ENCODE measurements at regions not wholly inside any gene's neighbourhood (a gene's known extent, or its start where the extent isn't known, plus 50 kb on each side); places are given as distances from the start of the nearest gene placed in this dataset.

DNA sequence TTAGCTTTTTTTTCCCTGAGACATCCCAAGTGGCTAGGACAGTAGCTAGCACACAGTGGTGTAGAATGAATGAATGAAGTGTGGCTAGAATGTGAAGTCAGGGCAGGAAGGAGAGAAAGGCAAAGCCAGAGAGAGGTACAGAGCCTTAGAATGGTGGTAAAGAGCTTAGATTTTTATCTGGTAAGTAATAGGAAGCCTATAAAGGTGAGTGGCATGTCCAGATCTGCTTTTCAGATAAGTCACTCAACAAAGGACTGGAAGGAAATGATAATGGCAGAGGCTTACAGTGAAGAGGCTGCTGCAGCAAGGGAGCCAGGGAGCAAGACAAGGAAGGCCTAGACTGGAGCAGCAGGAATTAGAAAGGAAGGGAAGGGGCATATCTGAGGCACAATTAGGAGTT is 96.0 kb upstream of the PRDM1 start:
- DNase-seq = no peak

DNA sequence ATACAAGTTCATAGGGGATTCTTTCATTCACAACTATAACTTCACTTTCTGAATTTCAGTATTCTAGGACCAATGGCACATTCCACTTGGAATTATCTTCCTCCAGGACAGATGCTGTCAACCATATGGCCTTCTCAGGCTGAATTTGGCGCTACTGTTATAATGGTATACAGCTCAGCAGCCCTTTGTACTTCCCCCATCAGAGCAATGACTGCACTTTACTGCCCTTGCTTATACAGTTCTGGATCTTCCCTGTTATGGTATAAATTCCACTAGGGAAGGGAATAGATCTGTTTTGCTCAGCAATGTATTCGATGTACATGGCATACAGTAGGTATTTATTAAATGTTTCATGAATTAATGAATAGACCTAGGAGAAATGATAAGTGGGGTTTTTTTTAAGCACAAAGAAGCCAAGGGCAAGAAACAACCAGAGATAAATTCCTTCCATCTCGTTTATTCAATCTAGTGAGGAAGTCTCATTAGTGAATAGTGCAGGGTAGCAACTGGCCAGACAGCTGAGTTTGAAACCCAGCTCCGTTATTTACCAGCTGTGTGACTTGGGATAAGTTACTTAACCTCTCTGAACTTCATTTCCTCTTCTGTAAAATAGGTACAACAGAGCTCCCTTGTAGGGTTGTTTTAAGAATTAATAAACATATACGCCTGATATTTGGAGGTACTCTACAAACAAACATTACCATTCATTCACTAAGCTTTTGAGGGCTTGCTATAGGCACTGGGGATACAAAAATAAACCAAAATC is 97.1 kb upstream of the PRDM1 start:
- no peak for DNase-seq

GRCh38 chr6:105988321-105988720 is 97.8 kb upstream of the PRDM1 start:
- DNase-seq = no peak

DNA sequence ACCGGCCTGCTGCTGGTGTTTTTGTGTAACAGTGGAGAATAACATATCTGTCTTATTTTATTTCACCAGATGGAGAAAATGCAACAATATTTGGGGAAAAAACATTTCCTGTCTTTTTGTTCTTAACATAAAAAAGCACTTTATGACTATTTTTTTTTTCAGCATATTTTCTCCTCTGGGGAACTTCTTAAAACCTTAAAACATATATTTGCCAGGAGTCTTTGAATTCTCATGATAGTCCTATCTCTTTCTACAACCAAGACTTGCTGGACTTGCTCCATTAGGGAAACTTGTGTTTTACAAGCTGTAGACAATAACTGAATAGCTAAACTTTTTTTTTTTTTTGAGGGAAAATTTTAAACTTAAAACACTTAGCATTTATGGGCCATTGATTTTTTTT is 98.6 kb upstream of the PRDM1 start:
- DNase-seq = no peak

- no peak for DNase-seq
These were observed 99.1 kb upstream of the PRDM1 start for GRCh38 chr6:105986998-105987397.

DNA sequence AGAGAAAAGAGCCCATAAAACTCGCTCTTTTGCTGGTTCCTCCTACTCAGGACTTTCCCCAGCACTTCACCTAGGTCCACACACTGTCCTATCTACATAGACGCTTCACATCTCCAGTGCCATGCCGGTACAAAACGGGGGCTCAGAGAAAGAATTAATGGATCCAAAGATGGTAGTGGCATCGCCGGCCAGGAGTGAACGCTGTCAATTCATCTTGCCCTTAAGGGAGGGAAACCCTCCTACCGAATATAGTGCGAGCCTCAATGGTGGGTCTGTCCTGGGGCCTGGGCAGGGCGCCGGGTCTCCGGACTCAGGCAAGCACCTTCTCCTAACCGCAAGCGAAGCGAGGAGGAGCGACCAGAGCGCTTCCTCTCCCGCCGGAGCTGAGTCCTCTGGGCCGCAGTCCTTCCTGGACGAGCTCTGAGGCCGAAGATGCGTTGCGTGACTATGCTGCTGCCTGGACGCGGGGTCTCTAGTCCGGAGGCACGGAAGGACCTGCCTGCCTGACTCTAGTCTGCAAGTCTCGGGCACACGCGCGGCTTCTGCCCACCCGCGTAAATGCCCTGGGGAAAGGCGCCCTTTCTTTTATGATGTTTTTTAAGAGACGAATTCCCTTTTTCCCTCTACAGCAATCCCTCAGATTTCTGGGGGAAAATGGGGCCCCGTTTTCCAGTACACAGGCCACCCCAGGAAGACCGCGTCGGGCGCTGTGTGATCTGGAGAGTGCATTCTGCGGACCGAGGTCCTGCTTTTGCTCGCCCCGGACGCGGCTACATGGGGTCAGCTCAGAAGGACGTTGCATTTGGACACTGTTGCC is 100.1 kb upstream of the PRDM1 start:
- no peak for DNase-seq

GRCh38 chr6:105985098-105985815 is 100.9 kb upstream of the PRDM1 start:
- DNase-seq = no peak

- DNase-seq = no peak
These were observed 102.4 kb upstream of the PRDM1 start for GRCh38 chr6:105983763-105984162.

DNA sequence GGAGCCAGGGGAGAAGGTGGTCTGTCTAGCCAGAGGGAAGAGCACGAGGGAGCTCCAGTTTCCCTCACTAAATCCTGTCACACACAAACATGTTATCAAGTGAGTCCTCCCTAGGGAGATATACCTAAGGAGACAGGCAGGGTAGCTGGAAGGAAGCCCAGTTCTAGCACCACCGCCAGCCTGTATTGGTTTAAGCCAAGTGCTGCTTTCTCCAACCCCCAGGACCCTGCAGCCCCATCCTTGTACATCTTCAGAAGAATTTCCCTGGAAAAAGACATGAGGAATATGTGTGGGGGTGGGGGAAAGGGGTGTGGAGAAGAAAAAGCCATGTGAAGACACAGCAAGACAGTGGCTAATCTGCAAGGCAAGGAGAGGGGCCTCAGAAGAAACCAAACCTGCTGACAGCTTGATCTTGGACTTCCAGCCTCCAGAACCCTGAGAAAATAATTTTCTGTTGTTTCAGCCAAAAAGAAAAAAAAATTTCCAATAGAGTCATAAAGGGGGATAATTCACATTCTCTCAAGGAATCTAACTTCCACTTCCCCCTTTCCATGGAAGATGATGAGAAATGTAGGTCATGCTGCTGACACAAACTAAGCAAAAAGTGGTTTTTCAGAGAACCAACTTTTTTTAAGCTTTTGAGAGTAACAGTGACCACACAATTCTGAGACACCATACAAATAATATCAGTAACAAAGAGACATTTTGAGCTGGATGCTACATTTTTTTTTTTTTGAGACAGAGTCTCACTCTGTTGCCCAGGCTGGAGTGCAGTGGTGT is 103.2 kb upstream of the PRDM1 start:
- no peak for DNase-seq

DNA sequence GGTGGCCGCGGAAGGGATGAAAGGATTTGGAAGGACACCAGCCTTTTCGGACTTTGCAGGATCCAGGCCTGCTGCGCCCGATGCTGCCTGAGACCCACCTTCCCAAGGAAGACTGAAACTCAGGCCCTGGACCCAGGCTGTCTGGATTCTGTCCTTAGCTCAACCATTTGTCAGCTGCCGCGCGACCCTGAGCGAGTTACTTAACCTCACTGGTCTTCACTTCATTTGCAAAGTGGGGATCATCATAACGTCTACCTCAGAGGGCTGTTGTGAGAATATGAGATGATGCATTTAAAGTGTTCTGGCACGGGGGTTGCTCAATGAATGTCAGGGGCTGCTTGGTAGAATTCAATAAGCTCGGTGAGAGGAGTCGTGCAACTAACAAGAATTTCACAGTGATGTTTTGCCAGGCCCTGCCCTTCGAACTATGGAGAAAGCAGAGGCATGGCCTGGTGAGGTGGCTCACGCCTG is 104.2 kb upstream of the PRDM1 start:
- DNase-seq = no peak

DNA sequence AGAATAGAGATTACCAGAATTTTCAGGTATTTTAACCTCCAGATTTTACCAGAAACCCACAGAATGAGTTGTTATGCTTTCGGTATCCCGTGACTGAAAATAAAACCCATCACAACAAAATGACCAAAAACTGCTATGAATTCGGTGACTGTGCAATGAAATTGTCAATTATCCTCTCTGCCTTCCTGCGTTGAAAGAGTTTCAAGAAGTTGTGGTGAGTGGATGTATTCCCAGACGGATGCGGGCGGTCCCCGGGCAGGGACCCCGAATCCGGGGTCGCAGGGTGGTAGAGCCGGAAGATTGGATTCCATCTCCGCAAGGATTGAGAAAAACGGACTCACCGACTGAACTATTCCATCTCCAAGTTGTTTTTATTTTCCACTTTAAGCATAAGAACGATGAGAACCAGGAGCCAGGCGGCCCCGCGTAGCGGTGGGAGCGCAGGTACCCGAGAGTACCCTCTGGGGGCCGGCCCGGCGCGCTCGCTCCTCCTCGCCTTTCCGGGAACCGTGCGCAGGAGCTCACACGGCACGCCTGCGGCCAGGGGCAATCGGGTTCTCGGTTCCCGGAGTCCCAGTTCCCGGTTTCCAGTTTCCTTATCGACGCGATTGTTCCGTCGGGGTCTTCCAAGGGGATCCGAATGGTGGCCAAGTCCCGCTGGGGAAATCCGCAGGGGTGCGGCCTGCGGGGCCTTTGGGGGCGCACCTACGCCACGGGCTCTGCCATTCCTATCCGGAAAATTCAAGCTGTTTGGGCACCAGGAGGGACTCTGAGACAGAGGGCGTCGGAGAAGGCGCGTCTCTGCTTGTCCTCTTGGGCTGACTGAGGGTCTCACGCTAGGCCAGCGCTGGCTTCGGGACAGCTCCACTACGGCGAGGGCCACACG is 104.9 kb upstream of the PRDM1 start:
- no peak for DNase-seq

DNA sequence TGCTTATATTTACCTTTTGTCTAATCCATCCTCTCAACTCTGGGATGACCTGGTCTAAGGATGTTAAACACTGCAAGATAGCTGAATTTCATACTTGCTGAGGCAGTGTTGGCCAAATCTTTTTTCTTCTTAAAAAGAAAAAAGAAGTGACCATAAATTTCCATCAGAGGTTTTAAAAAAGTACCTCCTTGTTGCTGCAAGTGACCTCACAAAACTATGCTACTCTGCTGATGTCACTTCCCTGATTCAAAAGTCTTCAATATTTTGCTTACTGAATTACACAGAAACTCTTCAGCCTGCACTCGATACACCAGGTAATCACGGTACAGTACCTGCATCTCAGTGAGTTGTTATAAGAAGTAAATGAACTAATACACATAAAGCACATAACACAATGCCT is 107.2 kb upstream of the PRDM1 start:
- DNase-seq = no peak

DNA sequence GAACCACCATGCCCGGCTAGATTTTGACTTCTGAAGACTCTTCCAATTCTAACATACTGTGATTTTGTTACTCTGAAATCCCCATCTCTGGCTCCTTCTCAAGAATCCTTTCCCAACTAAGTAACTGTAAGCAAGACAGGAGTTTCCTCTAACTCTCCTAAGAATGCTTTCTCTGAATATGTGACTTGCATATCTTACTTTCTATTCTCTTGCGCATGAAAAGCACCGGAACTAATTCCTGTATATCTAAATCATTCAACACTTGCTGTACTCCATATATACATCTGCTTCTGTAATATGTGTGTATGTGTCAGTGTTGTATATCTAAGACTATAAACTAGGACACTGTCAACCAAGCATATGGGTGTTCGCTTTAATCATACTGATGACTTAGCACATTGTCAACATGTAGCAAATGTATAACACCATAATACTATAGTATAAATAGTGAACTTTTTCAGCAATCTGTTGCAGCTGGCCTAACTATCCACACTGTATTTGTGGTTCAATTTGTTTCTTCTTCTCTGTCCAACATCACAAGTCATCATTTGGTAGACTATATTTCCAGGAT is 108.1 kb upstream of the PRDM1 start:
- DNase-seq = no peak

DNA sequence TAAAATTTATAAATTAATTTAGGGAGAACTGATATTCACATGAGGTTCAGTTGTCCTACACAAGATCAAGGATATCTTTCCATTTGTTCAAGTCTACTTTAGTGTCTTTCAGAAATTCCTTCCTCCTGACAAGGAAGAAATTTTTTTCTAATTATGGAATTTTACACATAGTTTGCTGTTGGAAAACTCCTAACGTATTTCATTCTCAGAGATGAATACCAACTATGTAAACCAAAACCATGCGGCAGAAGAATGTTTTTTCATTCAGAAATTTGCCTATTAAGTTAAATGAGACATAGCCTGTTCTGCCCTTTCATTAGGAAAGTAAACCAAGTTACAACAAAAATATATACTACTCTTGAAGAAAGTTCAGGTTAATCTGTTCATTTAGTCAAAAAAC is 111.2 kb upstream of the PRDM1 start:
- no peak for DNase-seq

GRCh38 chr6:105972440-105972839 is 113.7 kb upstream of the PRDM1 start:
- DNase-seq = no peak

GRCh38 chr6:105968603-105969333 is 117.4 kb upstream of the PRDM1 start:
- DNase-seq = no peak

DNA sequence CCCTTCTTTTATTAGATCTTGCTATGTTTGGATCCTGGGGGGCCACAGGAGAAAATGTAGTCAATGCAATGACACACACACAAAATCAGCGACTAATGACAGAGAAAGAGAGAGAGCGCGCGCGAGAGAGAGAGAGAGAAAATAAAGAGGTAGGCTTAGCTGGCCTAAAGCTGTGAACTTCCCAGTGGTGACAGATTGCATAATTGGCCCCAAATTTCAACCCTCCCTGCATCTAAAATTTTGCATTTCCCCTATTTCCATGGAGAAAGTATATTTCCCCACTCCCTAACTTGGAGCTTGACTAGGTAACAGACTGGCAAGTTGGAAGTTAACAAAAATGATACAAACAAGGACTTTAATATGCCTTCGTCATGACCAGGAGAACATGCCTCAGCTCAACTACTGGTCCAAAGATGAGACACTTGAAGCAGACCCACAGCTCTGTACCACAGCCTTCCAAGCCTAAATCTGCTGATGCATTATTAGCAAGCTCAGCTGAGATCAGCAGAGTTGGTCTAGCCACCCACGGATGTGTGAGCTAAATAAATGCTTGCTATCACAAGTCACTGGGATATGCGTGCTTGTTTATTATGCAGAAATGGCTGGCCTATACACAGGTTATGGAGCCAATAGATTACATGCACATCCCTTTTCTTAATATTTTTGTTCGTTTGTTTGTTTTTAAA is 118.1 kb upstream of the PRDM1 start:
- no peak for DNase-seq

- DNase-seq = no peak
These were observed 119.7 kb upstream of the PRDM1 start for GRCh38 chr6:105966481-105966880.

DNA sequence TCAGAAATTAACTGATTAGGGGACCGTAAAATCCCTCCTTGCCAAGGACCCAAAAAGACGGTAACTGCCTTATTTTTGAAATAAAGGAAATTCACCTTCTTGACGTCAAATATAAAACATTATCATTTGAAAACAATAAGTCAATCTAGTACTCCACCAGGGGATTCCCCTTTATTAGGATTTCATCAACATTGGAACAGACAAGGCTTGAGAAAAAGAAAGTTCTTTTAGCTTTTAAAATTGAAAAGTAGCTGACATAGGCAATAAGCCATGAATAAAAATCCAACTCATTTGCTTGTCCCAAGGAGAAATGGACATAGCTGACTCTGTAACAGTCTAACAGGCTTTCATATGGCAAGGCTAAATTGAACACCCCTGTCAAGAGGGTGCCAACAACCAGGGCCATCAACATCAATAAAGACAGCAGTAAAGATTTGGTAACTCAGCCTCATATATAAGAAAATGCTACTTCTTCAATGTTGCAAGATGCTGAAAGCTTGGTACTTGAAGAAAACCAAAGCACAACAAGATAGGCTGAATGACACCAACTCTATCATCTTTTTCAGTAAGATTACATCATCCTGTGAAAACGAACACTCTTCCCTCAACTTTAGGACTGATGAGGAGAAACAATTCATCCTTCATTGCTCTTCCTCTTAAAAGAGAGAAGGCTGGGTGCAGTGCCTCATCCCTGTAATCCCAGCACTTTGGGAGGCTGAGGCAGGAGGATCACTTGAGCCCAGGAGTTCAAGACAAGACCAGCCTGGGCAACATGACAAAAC is 121.0 kb upstream of the PRDM1 start:
- no peak for DNase-seq

Data from SHP77 (cell line).